Smooth muscle cell (in vitro differentiated cells): ENCODE measurements at regions not wholly inside any gene's neighbourhood (a gene's known extent, or its start where the extent isn't known, plus 50 kb on each side); places are given as distances from the start of the nearest gene placed in this dataset.
A peak's percentile ranks its signal among the peaks of the same experiment; 100 is the strongest.

Source experiments
- DNase-seq: peaks from one replicate; lab custom pipeline; 2025; ENCODE audit not compliant: unreplicated experiment; lab: John Stamatoyannopoulos, UW
- H2AFZ ChIP-seq: fragments of 200-600 bp; sonication (generic); 2 replicates; pipeline ENCODE4 v1.6.0; 2016; ENCODE audit warnings: antibody characterized with exemption, low read depth, mild to moderate bottlenecking
- H3F3A ChIP-seq: fragments of 200-600 bp; sonication (generic); 2 replicates; pipeline ENCODE4 v1.6.0; 2017; ENCODE audit warnings: antibody characterized with exemption, low read depth
- H3K27ac ChIP-seq: fragments of 200-600 bp; sonication (generic); 2 replicates; pipeline ENCODE4 v1.5.1; 2016; ENCODE audit warnings: low read depth, mild to moderate bottlenecking
- H3K27me3 ChIP-seq: fragments of 200-600 bp; sonication (generic); 2 replicates; pipeline ENCODE4 v1.6.1; 2016; ENCODE audit warnings: low read depth, mild to moderate bottlenecking
- H3K36me3 ChIP-seq: fragments of 200-600 bp; sonication (generic); 2 replicates; pipeline ENCODE4 v1.5.1; 2016; ENCODE audit warnings: low read depth
- H3K4me1 ChIP-seq: fragments of 200-600 bp; sonication (generic); 2 replicates; pipeline ENCODE4 v1.5.1; 2016; ENCODE audit warnings: low read depth
- H3K4me2 ChIP-seq: fragments of 200-600 bp; sonication (generic); 2 replicates; pipeline ENCODE4 v1.6.0; 2016; ENCODE audit warnings: mild to moderate bottlenecking
- H3K4me3 ChIP-seq: fragments of 200-600 bp; sonication (generic); 2 replicates; pipeline ENCODE4 v1.5.1; 2016; ENCODE audit warnings: mild to moderate bottlenecking
- H3K79me2 ChIP-seq: fragments of 200-600 bp; sonication (generic); 2 replicates; pipeline ENCODE4 v1.6.0; 2016; ENCODE audit warnings: low read depth, mild to moderate bottlenecking
- H3K9ac ChIP-seq: fragments of 200-600 bp; sonication (generic); 2 replicates; pipeline ENCODE4 v1.6.0; 2016; ENCODE audit warnings: low read depth
- H3K9me3 ChIP-seq: fragments of 200-600 bp; sonication (generic); replicated peaks from 2 replicates; pipeline ENCODE4 v1.5.1; 2016; ENCODE audit warnings: low read depth
- H4K20me1 ChIP-seq: fragments of 200-600 bp; sonication (generic); 2 replicates; pipeline ENCODE4 v1.6.0; 2016; ENCODE audit warnings: low read depth
- CTCF ChIP-seq: fragments of 200-600 bp; sonication (generic); IDR thresholded peaks from 2 replicates; pipeline ENCODE4 v1.5.1; 2017; ENCODE audit warnings: borderline replicate concordance, mild to moderate bottlenecking, antibody characterized with exemption; ENCODE audit not compliant: insufficient read depth, poor library complexity, severe bottlenecking
- WGBS: methylation state at CpG from one replicate; pipeline ENCODE4 v1.1.7; 2016; ENCODE audit warnings: low lambda C conversion rate; 5-methylcytosine and 5-hydroxymethylcytosine counted together

GRCh38 chr10:120978589-120979252, 127.6 kb downstream of the WDR11 start:
- Histone ChIP-seq H3F3A (peaks cover 24% of the 10 kb centered on the region), H3K4me2 (peak overlapping the region; percentile 89), H2AFZ (no peak overlapping the region), H3K27ac (peak overlapping the region; percentile 49), H3K36me3 (no peaks in the 10 kb centered on the region), H3K9me3 (peaks cover 7% of the 10 kb centered on the region), H3K9ac (no peak overlapping the region), H3K4me1 (peaks cover 35% of the 10 kb centered on the region), H3K79me2 (no peaks in the 10 kb centered on the region), H4K20me1 (no peaks in the 10 kb centered on the region), H3K27me3 (no peaks in the 10 kb centered on the region), H3K4me3 (peak overlapping the region; percentile 42)
- TF ChIP-seq CTCF: no peak
- DNase-seq: peak; percentile 22
- WGBS: 4% methylated on average over 15 of the region's 15 CpGs

DNA sequence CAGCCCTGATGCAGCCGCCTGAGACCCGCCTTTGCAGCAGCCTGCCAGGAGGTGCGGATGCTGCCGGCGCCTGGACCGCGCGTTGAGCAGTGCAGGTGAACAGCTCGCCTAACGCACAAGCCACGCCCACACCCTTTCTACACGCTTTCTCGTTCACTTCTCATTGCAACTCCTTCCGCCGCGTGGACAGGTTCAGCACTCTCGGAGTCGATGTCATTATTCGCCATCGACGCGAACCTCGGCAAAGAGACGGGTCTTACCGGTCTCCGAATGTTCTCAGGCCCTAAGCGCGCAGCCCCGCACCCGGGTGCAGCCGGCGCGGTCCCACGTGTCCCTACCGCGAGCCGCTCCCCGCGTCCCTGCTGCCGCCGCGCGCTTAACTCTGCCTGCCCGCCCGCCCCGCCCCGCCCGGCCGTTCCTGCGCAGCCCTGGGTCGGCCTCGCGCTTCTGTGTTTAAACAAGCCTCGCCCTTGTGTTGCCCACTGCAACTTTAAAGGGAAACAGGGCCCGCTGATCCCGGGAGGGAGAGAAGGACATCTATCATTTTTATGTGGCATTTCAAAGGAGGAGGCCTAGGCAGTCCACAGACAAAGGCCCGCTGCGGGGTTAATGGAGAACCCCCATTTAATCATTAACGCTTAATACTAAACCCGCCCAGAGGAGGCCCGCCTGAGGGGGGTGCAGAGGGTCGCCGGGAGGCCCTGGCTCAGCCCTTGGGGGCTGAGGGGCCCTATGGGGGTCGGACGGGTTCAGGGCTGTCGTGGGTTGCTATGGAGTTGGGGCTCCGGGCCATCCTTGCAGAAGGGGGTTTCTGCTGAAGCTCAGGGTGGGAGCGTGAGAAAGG, 128.5 kb downstream of the WDR11 start:
- Histone ChIP-seq H3K9me3 (peaks cover 7% of the 10 kb centered on the region), H3K79me2 (no peaks in the 10 kb centered on the region), H3K27me3 (no peaks in the 10 kb centered on the region), H3K27ac (no peak overlapping the region), H3K4me1 (peaks cover 35% of the 10 kb centered on the region), H3F3A (peaks cover 24% of the 10 kb centered on the region), H3K9ac (no peak overlapping the region), H3K4me3 (peak overlapping the region; percentile 42), H2AFZ (peak overlapping the region; percentile 44), H4K20me1 (no peaks in the 10 kb centered on the region), H3K36me3 (no peaks in the 10 kb centered on the region), H3K4me2 (peak overlapping the region; percentile 89)
- TF ChIP-seq CTCF: no peak
- WGBS: 5% methylated on average over 68 of the region's 68 CpGs
- DNase-seq: peak; percentile 39

- TF ChIP-seq CTCF: no peak
- Histone ChIP-seq H3K27ac (no peak overlapping the region), H3K4me2 (peak overlapping the region; percentile 89), H4K20me1 (no peaks in the 10 kb centered on the region), H3K4me1 (peaks cover 35% of the 10 kb centered on the region), H2AFZ (no peak overlapping the region), H3K9ac (no peak overlapping the region), H3K27me3 (no peaks in the 10 kb centered on the region), H3K4me3 (no peak overlapping the region), H3K79me2 (no peaks in the 10 kb centered on the region), H3K9me3 (no peaks in the 10 kb centered on the region), H3F3A (peaks cover 24% of the 10 kb centered on the region), H3K36me3 (no peaks in the 10 kb centered on the region)
- no peak for DNase-seq
- WGBS: 51% methylated on average over 18 of the region's 18 CpGs
Measured at GRCh38 chr10:120980279-120981255, 129.4 kb downstream of the WDR11 start.
